ENCODE measurements at regions not wholly inside any gene's neighbourhood (a gene's known extent, or its start where the extent isn't known, plus 50 kb on each side); places are given as distances from the start of the nearest gene placed in this dataset.
"Not testable (repeated sequence)": the region's sequence is repeated elsewhere in the genome, so short reads cannot be mapped to it uniquely, and the experiment has no call there.

GRCh38 chr14:41051801-41052200 lies 554.9 kb upstream of the LRFN5 start:
- no peak for FAIRE-seq

GRCh38 chr14:41047763-41048162 lies 558.9 kb upstream of the LRFN5 start:
- FAIRE-seq: no peak

- no peak for FAIRE-seq
Measured at GRCh38 chr14:41037388-41037787, 569.3 kb upstream of the LRFN5 start.

GRCh38 chr14:41034969-41035368 lies 571.7 kb upstream of the LRFN5 start:
- FAIRE-seq: no peak

GRCh38 chr14:41022932-41023331 lies 583.7 kb upstream of the LRFN5 start:
- FAIRE-seq: no peak

- no peak for FAIRE-seq
Measured at GRCh38 chr14:41016213-41016612, 590.5 kb upstream of the LRFN5 start.

GRCh38 chr14:41000350-41000749 lies 606.3 kb upstream of the LRFN5 start:
- FAIRE-seq: no peak

- FAIRE-seq: no peak
Measured at GRCh38 chr14:40989260-40989659, 617.4 kb upstream of the LRFN5 start.

- FAIRE-seq: no peak
Measured at GRCh38 chr14:40987481-40987880, 619.2 kb upstream of the LRFN5 start.

- FAIRE-seq: no peak
Measured at GRCh38 chr14:40986655-40987054, 620.0 kb upstream of the LRFN5 start.

- no peak for FAIRE-seq
Measured at GRCh38 chr14:40985584-40985983, 621.1 kb upstream of the LRFN5 start.

- no peak for FAIRE-seq
Measured at GRCh38 chr14:40983604-40984003, 623.1 kb upstream of the LRFN5 start.

- FAIRE-seq: no peak
Measured at GRCh38 chr14:40981247-40981646, 625.4 kb upstream of the LRFN5 start.

- not testable (repeated sequence) for FAIRE-seq
Measured at GRCh38 chr14:40960257-40960656, 646.4 kb upstream of the LRFN5 start.

- FAIRE-seq: no peak
Measured at GRCh38 chr14:40955131-40955505, 651.6 kb upstream of the LRFN5 start.

- not testable (repeated sequence) for FAIRE-seq
Measured at GRCh38 chr14:40954448-40955130, 652.1 kb upstream of the LRFN5 start.

GRCh38 chr14:40944521-40944920 lies 662.2 kb upstream of the LRFN5 start:
- no peak for FAIRE-seq

- FAIRE-seq: no peak
Measured at GRCh38 chr14:40936861-40937260, 669.8 kb upstream of the LRFN5 start.

- no peak for FAIRE-seq
Measured at GRCh38 chr14:40920380-40920779, 686.3 kb upstream of the LRFN5 start.

- no peak for FAIRE-seq
Measured at GRCh38 chr14:40911141-40911540, 695.5 kb upstream of the LRFN5 start.

GRCh38 chr14:40909906-40910305 lies 696.8 kb upstream of the LRFN5 start:
- FAIRE-seq: no peak

- FAIRE-seq: no peak
Measured at GRCh38 chr14:40903709-40904108, 703.0 kb upstream of the LRFN5 start.

- no peak for FAIRE-seq
Measured at GRCh38 chr14:40899435-40899834, 707.2 kb upstream of the LRFN5 start.

- no peak for FAIRE-seq
Measured at GRCh38 chr14:40894846-40895245, 711.8 kb upstream of the LRFN5 start.

GRCh38 chr14:40889126-40889525 lies 717.5 kb upstream of the LRFN5 start:
- no peak for FAIRE-seq

Measured in colon (tissue), 2 donors.